A549 (cell line): ENCODE measurements at regions not wholly inside any gene's neighbourhood (a gene's known extent, or its start where the extent isn't known, plus 50 kb on each side); places are given as distances from the start of the nearest gene placed in this dataset.

ENCODE experiments used
- CEBPB ChIP-seq, 2 experiments: fragments of >200 bp in 1 of 2; sonication (Bioruptor Twin) in 1 of 2; formaldehyde crosslinking in 1 of 2; IDR thresholded peaks; 2 replicates each; pipeline ENCODE4 v1.6.1; 2012 to 2016
- CTCF ChIP-seq: fragments of >200 bp; sonication (Bioruptor Twin); formaldehyde crosslinking; IDR thresholded peaks from 3 replicates; pipeline ENCODE4 v1.5.1; 2016
- EHMT2 ChIP-seq: fragments of 200-600 bp; sonication (generic); IDR thresholded peaks from 2 replicates; pipeline ENCODE4 v1.6.1; 2016; ENCODE audit warnings: antibody characterized with exemption, low read depth, mild to moderate bottlenecking, moderate library complexity
- EP300 ChIP-seq, 2 experiments: fragments of >200 bp; sonication (Bioruptor Twin); formaldehyde crosslinking; IDR thresholded peaks; 2 replicates in 1 of 2; 3 replicates in 1 of 2; pipeline ENCODE4 v1.6.1; 2016 to 2017
- KDM1A ChIP-seq: fragments of 200-600 bp; sonication (generic); IDR thresholded peaks from 2 replicates; pipeline ENCODE4 v1.6.1; 2016; ENCODE audit warnings: low read depth, mild to moderate bottlenecking
- RAD21 ChIP-seq, 2 experiments: fragments of >200 bp in 1 of 2; sonication (Bioruptor Twin) in 1 of 2; formaldehyde crosslinking in 1 of 2; IDR thresholded peaks in 1 of 2; conservative IDR thresholded peaks in 1 of 2; 2 replicates in 1 of 2; 3 replicates in 1 of 2; pipeline ENCODE4 v1.6.1; 2012 to 2018; ENCODE audit warnings: inconsistent platforms in 1 of 2
- RCOR1 ChIP-seq: fragments of 150-350 bp; IDR thresholded peaks from 2 replicates; pipeline ENCODE4 v1.6.1; 2014; ENCODE audit warnings: antibody characterized with exemption, low read length, low read depth
- ZC3H11A ChIP-seq: fragments of 450-650 bp; IDR thresholded peaks from 2 replicates; pipeline ENCODE4 v1.6.1; 2014; ENCODE audit warnings: antibody characterized with exemption, mild to moderate bottlenecking

DNA sequence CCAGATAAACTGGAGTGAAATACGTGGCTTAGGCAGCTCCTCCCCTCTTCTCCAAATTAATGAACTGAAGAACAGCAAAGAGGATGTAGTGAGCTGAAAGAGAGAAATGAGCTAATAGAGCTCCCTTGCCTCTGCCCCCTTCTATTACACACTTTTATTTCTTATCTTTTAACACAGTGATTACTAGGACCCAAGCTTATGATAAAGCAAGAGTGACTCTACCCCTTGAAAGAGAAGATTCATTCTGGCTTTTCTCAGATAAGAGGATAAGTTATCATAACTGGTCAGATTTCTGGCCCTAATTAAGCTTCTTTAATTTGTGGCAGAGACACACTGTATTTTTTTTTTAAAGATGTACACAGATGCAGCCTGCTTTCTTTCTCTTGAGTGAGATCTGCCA lies 102.2 kb downstream of the MSTN start:
- TF ChIP-seq EHMT2 (no peak), RAD21 (conservative IDR thresholded peaks at IDR 0.05 in 1 of 2, IDR thresholded peaks at IDR 0.05 in 1 of 2) (no peak), ZC3H11A (no peak), CTCF (no peak), RCOR1 (no peak), KDM1A (no peak), CEBPB (IDR thresholded peaks at IDR 0.05) (no peak), EP300 (IDR thresholded peaks at IDR 0.05) (no peak)
